GM18511 (cell line): ENCODE measurements at regions not wholly inside any gene's neighbourhood (a gene's known extent, or its start where the extent isn't known, plus 50 kb on each side); places are given as distances from the start of the nearest gene placed in this dataset.

Experiments used
- ATAC-seq: cut with Tn5 transposase; IDR thresholded peaks from one replicate; pipeline ENCODE4 v1.9.1; 2021; ENCODE audit warnings: mild to moderate bottlenecking, moderate library complexity; ENCODE audit not compliant: unreplicated experiment

DNA sequence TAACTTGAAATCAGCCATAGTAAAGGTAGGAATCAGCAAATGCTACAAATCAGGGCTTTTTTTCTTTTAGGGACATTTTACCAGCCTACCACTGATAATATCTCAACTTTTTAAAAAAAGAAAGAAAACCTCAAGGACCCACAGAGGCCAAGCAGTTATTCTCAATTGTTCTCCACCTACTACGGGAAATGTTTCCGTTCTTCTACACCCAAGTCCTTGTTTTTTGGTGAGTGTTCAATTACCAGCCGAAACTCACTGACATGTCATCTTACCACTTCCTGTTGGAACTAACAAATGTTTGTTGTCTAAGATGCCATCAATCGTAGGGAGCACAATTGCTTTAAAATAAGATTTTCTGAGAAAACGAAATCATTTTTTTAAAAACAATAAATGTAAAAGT, 50.2 kb upstream of the CDK1 start:
- ATAC-seq = no peak

DNA sequence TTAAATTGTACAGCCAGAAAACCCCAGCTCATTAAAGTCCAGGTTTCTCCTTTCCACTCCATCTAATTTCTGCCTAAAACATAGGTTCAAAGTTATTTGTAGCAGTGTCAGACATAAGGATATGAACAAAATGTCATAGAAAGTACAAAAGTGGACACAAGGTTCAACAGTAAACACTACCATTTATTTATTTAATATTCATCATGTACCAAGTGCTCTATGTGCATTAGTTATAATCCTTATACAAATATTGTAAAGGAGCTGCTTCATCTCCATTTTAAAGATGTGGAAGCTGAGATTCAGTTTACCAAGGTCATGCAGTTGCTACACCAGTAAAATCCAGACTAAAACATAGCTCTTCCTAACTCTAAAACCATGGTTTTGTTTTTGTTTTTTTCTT, 52.0 kb upstream of the CDK1 start:
- ATAC-seq = no peak

DNA sequence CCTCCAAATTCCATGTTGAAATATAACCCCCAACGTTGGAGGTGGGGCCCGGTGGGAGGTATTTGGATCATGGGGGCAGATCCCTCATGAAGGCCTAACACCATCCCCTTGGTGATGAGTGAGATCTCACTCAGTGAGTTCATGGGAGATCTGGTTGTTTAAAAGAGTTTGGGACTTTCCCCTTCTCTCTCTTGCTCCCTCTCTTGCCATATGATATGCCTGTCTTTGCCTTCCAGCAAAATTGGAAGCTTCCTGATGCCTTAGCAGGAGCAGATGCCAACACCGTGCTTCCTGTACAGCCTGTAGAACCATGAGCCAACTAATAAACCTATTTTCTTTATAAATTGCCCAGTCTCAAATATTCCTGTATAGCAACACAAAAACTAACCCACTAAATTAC, 55.7 kb upstream of the CDK1 start:
- ATAC-seq = no peak

DNA sequence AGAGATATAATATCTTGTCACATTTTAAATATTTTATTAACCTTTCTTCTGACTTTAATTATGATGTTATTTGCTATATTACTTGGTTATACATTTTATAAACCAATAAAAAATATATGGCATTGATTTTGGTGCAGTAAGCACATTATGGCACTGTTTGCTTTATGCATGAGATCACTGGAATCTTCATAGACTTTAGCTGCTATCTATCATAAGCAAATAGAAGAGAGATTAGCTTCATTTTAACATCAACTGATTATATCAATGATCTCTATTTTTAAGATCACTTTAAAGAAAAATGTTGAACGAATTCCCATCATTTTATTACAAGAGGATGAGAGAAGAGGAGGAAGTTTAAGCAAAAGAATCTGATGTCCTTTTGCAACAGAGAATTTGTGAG, 58.6 kb upstream of the CDK1 start:
- no peak for ATAC-seq

DNA sequence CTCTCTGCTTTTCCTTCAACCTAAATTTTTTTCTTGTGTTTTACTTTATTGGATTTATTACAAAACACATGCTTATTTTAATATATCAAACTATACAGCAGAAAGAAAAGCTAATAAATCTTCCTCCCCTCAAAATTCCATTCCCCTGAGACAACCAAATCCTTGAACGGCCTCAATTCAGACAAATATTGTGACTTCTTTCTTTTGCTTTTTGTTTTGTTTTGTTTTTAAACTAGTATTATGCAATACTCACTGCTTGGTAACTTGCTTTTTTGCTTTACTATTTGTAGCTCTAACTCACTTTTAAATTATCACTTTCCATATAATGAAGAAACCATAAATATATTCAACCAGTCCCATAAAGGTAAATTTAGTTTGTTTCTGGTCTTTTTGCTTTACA, 59.4 kb upstream of the CDK1 start:
- no peak for ATAC-seq

DNA sequence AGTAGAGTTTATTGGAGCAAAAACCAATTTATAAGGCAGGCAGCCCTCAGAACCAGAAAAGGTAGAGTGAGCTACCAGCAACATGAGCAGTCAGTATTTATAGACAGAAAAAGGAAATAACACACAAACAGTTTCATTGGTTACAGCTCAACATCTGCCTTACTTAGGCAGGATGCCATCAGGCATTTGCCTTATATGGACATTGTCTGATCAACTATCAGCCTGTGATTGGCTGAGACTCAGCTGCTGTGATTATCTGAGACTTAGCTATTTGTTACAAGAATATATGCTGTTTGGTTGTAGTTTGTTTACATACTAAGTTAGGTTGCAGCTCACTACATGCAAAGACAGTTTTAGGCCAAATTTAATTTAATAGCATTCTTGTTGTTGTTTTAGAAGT, 60.4 kb upstream of the CDK1 start:
- ATAC-seq = peak; percentile 69

DNA sequence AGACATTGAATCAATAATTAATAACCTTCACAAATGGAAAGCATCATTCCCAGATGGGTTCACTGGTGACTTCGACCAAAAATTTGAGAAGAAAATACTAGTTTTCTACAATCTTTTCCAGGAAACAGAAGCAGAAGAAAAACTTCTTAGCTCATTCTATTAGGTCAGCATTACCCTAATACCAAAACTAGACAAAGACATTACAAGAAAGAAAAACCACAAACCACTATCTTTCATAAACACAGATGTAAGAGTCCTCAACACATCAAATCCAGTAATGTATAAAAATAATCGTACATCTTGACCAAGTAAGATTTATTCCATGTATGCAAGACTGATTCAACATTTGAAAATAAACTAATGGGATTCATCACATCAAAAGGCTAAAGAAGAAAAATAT, 64.0 kb upstream of the CDK1 start:
- peak; percentile 54 for ATAC-seq

DNA sequence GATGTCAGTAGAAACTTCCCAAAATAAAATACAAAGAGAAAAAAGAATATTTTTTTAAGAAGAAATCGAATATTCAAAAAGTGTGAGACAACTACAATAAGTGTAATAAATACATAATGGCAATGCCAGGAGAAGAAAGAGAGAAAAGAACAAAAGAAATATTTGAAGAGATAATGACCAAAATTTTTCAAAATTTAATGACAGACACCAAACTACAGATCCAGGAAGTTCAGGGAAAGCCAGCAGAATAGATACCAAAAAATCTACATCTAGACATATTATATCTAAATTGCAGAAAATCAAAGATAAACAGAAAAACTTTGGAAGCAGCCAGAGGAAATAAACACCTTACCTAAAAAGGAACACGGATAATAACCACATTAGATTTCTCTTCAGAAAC, 66.8 kb upstream of the CDK1 start:
- ATAC-seq = no peak

DNA sequence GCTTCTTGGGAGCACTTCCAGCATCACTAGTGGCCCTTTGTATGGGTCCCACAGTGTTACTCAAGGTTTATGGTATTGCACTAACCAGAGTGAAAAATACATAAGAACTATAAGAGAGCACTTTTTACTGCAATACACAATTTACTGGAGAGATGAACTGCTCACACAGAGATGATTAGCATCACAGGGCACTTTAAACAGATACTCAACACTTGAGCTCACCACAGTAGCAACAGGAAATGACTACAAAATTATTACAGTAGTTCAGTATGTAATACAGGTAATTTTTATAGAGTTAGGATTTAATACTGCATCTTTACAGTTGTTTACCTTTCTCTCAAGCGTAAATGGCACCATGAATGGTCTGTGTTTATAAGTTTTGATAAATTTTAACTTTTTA, 68.2 kb upstream of the CDK1 start:
- ATAC-seq = no peak

DNA sequence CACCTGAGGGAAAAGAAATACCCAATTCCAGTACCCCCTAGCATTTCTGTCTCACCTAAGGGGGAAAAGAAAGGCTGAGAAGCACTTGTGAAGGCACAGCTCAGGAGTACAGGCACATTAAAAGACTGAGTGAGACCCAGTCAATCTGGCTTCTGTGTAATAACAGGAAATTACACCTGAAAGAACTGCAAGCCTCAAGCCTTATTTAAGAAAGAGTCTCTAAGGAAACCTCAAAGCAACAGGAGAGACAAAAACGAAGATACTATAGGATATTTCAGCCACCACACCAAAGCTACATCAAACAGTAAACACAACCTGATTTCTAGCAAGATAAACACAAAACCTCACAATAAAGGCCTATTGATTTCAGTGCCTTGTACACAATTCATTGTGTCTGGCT, 69.6 kb upstream of the CDK1 start:
- no peak for ATAC-seq

DNA sequence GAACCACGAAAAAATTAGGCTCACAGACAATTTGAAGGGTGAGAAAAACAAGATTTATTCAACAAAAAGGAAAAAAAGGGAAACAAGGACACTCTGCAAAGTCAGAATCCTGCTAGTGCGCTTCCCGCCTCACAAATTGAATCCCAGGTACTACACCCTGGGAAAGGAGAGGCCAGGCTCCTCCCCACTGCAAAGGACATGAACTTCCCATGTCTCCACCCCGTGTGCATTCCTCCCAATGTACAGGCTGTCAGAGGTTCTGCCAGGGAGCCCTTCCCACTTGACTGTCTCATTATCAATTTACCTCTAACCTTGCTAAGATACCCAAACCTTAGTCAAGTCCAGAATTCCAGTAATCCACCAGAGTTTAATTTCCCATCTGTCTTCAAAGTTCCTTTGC, 70.4 kb upstream of the CDK1 start:
- no peak for ATAC-seq

DNA sequence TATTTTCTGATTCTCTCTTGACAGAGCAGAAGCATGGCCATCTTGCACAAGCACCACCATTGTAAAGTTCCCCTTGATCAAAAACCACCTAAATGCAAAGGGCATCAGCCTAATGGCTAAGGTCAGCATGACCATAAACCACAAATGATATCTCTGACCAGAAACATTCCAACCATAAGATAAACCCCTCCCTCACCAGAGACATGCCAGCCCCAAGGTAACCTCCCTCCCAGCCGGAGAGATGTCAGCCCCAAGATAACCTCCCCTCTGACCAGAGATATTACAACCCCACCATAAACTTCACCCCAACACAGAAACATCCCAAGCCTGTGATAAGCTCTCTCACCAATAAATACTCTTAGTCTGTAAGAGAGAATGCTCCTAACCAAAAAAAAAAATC, 72.1 kb upstream of the CDK1 start:
- no peak for ATAC-seq

DNA sequence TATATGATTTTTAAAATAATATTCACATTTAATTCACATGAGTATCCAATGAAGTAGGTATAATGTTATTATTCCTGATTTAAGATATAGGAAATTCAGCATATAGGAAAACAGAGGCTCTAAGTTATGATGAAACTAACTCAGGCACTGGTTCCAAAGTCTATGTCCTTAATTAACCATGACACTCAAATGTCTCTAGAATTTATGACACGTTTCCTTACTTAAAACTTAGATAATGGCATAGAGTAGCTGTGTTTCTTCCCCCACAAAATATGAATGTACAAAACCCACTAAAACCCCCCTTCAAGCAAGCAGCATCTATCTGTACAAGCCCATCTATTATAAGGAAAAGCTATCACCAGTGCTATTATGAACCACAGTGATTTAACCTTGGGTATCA, 72.9 kb upstream of the CDK1 start:
- no peak for ATAC-seq

DNA sequence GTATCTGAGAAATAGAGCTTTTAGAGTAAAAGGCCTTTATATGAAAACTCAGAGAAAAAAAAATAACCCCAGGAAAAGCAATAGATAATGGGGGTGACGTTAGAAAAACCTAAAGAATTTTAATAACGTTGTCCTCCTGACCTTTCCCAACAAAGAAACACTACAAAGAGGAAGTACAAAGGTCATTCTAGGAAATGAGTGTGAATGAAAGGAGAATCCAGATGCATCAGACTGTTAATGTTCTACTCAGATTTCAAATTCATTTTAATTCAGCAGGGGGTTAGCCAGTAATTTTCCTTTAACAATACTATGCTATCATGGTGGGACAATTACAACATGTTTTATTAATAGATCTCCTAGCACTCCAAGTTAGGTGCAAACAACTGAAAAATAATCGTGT, 73.8 kb upstream of the CDK1 start:
- ATAC-seq = no peak

DNA sequence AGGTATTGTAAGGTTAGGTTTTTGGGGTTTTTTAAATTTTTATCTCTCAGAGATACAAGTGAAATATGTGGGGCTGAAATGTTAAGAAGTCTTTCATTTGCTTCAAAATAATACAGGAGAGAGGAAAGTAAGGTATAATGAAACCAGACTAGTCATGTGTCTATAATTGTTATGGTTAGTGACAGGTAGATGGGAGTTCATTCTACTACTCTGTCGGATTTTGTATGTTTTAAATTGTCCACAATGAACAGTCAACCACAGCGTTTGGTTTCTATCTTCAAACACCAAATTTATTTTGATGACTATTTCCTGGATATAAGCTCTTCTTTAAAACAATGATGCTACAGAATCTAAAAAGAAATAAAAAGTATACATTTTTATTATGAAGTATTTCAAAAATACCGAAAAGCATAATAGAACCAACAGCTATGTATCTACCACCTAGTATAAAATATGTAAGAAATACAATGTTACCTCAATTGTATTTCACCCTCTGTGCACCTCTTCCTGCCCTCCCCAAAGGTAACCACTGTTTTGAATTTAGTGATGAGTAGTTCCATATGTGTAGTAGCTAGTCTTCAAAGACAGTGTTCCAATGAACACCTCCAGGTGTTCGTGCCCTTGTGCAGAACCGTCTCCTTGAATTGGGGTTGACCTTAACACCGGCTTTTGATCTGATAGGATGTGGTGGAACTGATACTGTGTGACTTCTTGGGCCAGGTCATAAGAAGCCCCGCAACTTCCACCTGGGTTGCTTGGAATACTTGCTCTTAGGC, 74.8 kb upstream of the CDK1 start:
- ATAC-seq = no peak

DNA sequence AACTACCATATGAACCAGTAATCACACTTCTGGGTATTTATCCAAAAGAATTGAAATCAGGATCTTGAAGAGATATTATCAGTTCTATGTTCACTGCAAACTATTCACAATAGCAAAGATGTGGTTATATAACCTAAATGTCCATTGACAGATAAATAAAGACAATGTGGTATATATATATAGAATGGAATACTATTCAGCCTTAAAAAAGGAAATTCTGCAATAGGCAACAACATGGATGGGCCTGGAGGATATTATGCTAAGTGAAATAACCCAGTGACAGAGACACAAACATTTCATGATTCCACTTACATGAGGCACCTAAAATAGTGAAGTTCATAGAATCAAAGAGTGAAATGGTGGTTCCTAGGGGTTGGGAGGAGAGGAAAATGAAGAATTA, 90.6 kb upstream of the CDK1 start:
- no peak for ATAC-seq

DNA sequence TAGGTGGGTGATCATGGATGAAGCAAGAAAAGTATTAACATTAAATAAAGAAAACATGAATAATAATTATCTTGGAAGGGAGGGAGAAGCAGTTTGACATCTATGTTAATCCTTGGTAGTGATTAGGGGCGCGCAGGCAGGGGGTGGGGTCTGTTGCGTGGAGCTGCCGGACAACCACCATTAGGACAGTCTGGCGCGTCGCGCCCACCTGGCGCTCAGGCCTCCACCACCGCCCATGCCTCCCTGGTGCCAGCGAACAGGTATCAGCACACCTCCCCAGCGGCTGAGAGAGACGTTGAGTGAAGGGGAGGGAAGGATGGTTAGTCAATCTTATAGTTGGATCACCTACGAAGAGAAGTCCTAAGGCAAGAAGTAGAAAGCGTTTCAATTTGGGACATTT, 94.2 kb upstream of the CDK1 start:
- no peak for ATAC-seq

DNA sequence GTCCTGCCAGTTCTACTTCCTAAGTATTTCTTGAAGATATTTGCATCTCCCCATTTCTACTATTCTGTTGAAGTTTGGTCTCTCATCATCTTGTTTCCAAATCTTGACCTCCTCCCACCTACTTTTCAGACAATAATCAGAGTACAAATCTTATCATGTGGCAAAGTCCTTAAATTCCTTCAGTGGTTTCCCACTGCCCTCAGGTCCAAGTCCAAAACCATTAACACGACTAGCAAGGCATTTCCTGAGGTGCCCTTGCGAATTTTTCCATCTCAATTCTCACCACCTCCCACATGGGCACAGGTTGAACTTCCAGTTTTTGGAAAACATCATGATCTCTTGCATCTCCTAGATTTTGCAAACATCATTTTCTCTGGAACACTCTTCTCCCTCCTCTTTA, 97.2 kb upstream of the CDK1 start:
- no peak for ATAC-seq

DNA sequence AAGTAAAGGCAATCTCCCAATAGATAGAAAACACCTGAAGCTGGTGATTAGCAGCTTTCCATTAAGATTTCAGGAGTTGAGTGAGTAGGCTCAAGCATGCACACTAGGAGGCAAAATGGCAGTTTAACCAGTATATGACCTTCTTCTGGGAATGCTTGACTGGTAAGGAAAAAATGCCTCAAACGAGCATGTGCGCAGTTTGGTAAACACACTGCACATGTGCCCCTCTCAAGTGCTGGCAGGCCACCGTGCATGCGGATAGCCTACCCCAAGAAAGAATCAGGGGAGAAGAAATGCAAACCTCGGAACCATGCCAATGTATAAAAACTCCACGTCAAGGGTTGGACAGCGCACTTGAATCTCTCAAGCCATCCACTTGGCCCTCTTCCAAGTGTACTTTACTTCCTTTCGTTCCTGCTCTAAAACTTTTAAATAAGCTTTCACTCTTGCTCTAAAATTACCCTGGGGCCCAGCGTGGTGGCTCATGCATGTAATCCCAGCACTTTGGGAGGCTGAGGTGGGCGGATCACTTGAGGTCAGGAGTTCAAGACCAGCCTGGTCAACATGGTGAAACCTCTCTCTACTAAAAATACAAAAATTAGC, 98.8 kb upstream of the CDK1 start:
- no peak for ATAC-seq

DNA sequence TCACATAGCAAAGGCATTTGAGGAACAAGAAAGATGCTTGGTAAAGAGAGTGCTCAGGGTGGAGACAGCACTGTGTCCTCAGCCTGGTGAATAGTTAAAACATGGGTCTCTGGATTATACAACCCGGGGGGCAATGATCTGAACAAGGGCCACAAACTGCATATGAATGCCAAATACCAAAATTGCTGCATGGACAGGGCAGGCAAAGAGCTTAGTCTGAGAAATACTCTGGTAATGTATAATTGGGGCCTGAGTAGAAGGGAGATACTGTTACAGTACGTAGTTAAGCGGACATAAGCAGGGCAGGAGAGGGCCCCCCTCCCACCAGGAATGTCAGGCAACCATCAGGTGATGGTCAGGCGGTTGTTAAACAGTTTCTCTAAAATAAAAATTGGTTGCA, 99.3 kb upstream of the CDK1 start:
- ATAC-seq = no peak

DNA sequence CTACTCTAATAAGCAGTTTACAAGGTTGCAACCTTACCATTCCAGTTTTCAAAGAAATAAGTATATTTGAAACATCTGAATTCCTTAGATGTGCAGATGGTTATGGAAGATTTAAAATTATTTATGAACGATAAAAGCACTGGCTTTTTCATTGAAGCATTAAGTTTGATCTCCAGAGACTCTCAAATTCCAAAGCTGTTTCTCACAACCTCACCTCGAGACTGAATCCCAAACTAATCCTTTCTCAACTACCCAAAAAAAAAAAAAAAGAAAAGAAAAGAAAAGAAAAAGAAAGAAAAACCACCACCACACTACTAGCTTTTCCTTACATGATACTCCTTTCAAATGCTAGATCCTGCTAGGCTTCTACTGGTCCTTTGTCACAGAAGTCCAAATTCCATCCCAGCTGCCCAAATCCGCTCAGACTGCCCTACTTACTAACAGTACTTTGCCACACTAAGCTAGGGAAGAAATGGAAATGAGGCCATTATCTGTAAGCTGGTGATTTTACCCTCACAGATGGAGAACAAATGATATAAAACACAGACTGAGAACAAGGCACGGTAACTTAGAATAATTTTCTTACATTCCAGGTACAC, 100.6 kb upstream of the CDK1 start:
- ATAC-seq = no peak

DNA sequence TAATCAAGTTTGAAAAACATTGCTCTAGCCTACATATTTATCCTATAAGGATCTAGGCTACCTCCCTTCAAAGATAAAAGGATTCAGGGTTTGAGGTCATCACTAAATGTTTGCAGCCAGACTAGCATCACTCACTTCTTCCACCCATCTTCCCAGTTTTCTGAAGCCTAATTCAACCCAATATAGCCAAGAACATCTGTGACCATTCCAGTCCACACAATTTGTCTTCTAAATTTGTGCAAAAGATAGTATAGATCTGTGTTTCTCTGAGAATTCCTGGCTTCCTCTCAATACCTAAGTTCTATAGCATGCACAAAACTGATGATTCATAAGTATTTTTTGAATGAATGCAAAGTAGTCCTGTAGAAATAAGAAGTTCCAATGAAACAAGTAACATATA, 103.0 kb upstream of the CDK1 start:
- no peak for ATAC-seq

DNA sequence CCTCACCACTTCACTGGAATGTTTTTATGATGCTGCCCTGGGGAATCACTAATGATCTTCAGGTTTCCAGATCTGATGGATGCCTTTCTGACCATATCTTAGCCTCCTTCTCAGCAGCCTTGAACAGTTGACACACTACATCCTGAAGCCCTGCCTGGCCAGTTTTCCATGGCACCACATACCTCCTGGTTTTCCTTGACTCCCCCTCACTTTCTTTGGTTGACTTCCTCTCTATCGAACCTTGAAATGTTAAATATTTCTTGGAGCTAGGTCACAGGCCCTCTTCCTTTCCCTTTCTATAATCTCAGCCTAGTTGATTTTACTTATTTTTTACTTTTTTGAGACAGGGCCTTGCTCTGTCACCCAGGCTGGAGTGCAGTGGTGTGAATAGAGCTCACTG, 108.8 kb upstream of the CDK1 start:
- no peak for ATAC-seq
